ENCODE measurements at regions not wholly inside any gene's neighbourhood (a gene's known extent, or its start where the extent isn't known, plus 50 kb on each side); places are given as distances from the start of the nearest gene placed in this dataset.

GRCh38 chr4:130214268-130214667, 1118.3 kb downstream of the C4orf33 start:
- no peak for TF ChIP-seq GATA3 (IDR thresholded peaks at IDR 0.05; ENCODE audit: low read depth, low read length)
- TF ChIP-seq GATA2 (IDR thresholded peaks at IDR 0.05; ENCODE audit: low read depth, low read length), result no peak

GRCh38 chr4:130233377-130234047, 1137.6 kb downstream of the C4orf33 start:
- TF ChIP-seq GATA2 (IDR thresholded peaks at IDR 0.05; ENCODE audit: low read depth, low read length), result no peak
- TF ChIP-seq GATA3 (IDR thresholded peaks at IDR 0.05; ENCODE audit: low read depth, low read length), result no peak

- TF ChIP-seq GATA2 (IDR thresholded peaks at IDR 0.05; ENCODE audit: low read depth, low read length) (no peak), GATA3 (IDR thresholded peaks at IDR 0.05; ENCODE audit: low read depth, low read length) (no peak)
These were observed 1142.2 kb downstream of the C4orf33 start for GRCh38 chr4:130238121-130238520.

GRCh38 chr4:130249002-130249401, 1153.0 kb downstream of the C4orf33 start:
- no peak for TF ChIP-seq GATA3 (IDR thresholded peaks at IDR 0.05; ENCODE audit: low read depth, low read length)
- no peak for TF ChIP-seq GATA2 (IDR thresholded peaks at IDR 0.05; ENCODE audit: low read depth, low read length)

- TF ChIP-seq GATA2 (IDR thresholded peaks at IDR 0.05; ENCODE audit: low read depth, low read length), result no peak
- no peak for TF ChIP-seq GATA3 (IDR thresholded peaks at IDR 0.05; ENCODE audit: low read depth, low read length)
These were observed 1161.3 kb downstream of the C4orf33 start for GRCh38 chr4:130257271-130257670.

GRCh38 chr4:130266814-130267213, 1170.9 kb downstream of the C4orf33 start:
- no peak for TF ChIP-seq GATA2 (IDR thresholded peaks at IDR 0.05; ENCODE audit: low read depth, low read length)
- TF ChIP-seq GATA3 (IDR thresholded peaks at IDR 0.05; ENCODE audit: low read depth, low read length), result no peak

GRCh38 chr4:130288576-130288975, 1192.6 kb downstream of the C4orf33 start:
- no peak for TF ChIP-seq GATA2 (IDR thresholded peaks at IDR 0.05; ENCODE audit: low read depth, low read length)
- TF ChIP-seq GATA3 (IDR thresholded peaks at IDR 0.05; ENCODE audit: low read depth, low read length), result no peak

GRCh38 chr4:130293692-130294091, 1197.7 kb downstream of the C4orf33 start:
- TF ChIP-seq GATA3 (IDR thresholded peaks at IDR 0.05; ENCODE audit: low read depth, low read length) (no peak), GATA2 (IDR thresholded peaks at IDR 0.05; ENCODE audit: low read depth, low read length) (no peak)

- no peak for TF ChIP-seq GATA2 (IDR thresholded peaks at IDR 0.05; ENCODE audit: low read depth, low read length)
- TF ChIP-seq GATA3 (IDR thresholded peaks at IDR 0.05; ENCODE audit: low read depth, low read length), result no peak
These were observed 1200.5 kb downstream of the C4orf33 start for GRCh38 chr4:130296448-130296847.

- TF ChIP-seq GATA2 (IDR thresholded peaks at IDR 0.05; ENCODE audit: low read depth, low read length) (no peak), GATA3 (IDR thresholded peaks at IDR 0.05; ENCODE audit: low read depth, low read length) (no peak)
These were observed 1210.6 kb downstream of the C4orf33 start for GRCh38 chr4:130306566-130306965.

- TF ChIP-seq GATA3 (IDR thresholded peaks at IDR 0.05; ENCODE audit: low read depth, low read length), result no peak
These were observed 1213.3 kb downstream of the C4orf33 start for GRCh38 chr4:130309221-130309620.

- TF ChIP-seq GATA2 (IDR thresholded peaks at IDR 0.05; ENCODE audit: low read depth, low read length), result no peak
- no peak for TF ChIP-seq GATA3 (IDR thresholded peaks at IDR 0.05; ENCODE audit: low read depth, low read length)
These were observed 1226.5 kb downstream of the C4orf33 start for GRCh38 chr4:130322439-130322838.

- TF ChIP-seq GATA3 (IDR thresholded peaks at IDR 0.05; ENCODE audit: low read depth, low read length) (no peak), GATA2 (IDR thresholded peaks at IDR 0.05; ENCODE audit: low read depth, low read length) (no peak)
These were observed 1233.1 kb downstream of the C4orf33 start for GRCh38 chr4:130329036-130329435.

GRCh38 chr4:130333241-130333759, 1237.3 kb downstream of the C4orf33 start:
- TF ChIP-seq GATA2 (IDR thresholded peaks at IDR 0.05; ENCODE audit: low read depth, low read length), result no peak
- TF ChIP-seq GATA3 (IDR thresholded peaks at IDR 0.05; ENCODE audit: low read depth, low read length), result no peak

- TF ChIP-seq GATA3 (IDR thresholded peaks at IDR 0.05; ENCODE audit: low read depth, low read length) (no peak), GATA2 (IDR thresholded peaks at IDR 0.05; ENCODE audit: low read depth, low read length) (no peak)
These were observed 1239.7 kb downstream of the C4orf33 start for GRCh38 chr4:130335417-130336194.
